GM21717 (cell line): ENCODE measurements at regions not wholly inside any gene's neighbourhood (a gene's known extent, or its start where the extent isn't known, plus 50 kb on each side); places are given as distances from the start of the nearest gene placed in this dataset.
"Not testable (repeated sequence)": the region's sequence is repeated elsewhere in the genome, so short reads cannot be mapped to it uniquely, and the experiment has no call there.

ENCODE experiments used
- ATAC-seq: cut with Tn5 transposase; IDR thresholded peaks from one replicate; pipeline ENCODE4 v1.9.1; 2021; ENCODE audit warnings: mild to moderate bottlenecking, moderate library complexity; ENCODE audit not compliant: unreplicated experiment

DNA sequence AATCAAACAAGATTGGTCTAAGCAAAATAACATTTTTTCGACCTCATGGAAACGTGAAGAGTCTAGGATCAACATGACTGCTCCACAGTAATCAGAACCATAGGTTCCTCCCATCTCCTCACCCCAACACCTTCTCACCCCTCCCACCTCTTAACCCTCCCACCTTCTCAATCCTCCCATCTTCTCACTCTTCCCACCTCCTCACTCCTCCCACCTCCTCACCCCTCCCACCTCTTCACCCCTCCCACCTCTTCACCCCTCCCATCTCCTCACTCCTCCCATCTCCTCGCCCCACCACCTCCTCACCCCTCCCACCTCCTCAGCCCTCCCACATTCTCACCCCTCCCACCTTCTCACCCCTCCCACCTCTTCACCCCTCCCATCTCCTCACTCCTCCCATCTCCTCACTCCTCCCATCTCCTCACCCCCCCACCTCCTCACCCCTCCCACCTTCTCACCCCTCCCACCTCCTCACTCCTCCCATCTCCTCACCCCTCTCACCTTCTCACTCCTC lies 567.4 kb downstream of the C6orf118 start:
- no peak for ATAC-seq

DNA sequence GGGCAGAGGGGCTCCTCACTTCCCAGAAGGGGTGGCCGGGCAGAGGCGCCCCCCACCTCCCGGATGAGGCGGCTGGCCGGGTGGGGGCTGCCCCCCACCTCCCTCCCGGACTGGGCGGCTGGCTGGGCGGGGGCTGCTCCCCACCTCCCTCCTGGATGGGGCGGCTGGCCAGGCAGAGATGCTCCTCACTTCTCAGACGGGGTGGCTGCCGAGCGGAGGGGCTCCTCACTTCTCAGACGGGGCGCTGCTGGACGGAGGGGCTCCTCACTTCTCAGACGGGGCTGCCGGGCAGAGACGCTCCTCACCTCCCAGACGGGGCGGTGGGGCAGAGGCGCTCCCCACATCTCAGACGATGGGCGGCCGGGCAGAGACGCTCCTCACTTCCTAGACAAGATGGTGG lies 573.3 kb downstream of the C6orf118 start:
- ATAC-seq, result not testable (repeated sequence)

DNA sequence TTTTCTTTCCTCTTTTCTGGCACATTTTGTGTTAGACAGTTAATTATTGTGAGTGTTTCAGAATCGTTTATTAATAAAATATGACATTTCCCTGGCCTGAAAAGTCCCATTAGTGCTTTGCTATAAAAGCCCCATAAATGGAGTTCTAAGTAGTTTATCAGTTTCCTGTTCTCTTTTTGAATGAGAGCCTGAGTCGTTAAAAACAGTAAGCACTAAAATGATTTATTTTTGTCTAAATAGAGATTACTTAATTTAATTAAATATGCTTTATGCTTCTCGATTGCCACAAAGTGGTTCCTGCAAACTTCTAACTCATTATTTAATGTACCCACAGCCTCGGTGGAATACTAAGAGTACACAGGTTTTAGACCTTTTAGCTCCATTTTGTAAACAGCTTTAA lies 577.9 kb downstream of the C6orf118 start:
- no peak for ATAC-seq

DNA sequence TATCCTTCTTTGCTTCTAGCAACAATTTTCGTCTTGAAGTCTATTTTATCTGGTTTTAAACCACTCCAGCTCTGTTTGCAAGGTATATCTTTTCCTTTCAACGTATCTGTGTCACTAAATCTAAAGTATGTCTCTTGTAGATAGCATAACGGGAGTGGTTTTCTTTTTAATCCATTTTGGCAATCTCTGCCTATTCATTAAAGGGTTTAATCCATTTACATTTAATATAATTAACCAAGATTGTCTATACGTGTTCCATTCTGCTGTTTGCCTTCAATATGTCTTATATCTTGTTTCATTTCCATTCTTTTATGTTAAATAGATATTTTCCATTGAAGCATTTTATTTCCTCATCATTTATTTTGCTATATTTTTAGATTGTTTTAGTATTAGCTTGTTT lies 587.9 kb downstream of the C6orf118 start:
- no peak for ATAC-seq

DNA sequence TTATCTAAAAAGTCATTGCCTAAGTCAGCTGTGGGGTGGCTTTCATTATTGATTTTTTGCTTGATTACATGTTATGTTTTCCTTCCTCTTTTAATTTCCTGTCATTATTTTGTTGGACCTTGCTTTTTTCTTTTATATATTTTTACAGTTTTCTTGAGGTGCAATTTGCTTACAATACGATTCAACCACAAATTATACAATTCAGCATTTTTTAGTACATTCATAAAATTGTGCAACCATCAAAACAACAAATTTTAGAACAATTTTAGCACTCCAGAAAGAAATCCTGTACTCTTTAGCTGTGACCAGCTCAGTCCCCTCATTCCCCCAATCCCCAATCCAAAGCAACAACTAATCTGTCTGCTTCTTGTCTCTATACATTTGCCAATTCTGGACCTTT lies 608.9 kb downstream of the C6orf118 start:
- ATAC-seq, result no peak

DNA sequence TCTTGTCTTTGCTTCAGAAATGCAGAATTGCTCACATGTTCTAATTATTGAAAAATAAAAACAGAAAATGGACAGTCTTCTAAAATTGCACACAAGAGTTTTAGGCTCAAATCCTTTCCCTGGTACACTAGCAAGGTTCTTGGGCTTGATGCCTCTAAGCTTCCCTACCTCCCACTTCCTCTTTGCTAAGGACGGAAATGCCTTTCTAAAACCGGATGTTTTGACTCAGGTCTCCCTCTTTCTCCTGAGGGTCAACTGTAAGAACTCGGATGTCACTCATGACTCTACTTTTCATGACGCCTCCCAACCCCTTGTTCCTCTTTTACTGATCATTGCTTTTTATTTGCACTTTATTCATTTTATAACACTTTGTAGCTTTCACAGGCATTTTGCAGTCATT lies 613.5 kb downstream of the C6orf118 start:
- no peak for ATAC-seq

DNA sequence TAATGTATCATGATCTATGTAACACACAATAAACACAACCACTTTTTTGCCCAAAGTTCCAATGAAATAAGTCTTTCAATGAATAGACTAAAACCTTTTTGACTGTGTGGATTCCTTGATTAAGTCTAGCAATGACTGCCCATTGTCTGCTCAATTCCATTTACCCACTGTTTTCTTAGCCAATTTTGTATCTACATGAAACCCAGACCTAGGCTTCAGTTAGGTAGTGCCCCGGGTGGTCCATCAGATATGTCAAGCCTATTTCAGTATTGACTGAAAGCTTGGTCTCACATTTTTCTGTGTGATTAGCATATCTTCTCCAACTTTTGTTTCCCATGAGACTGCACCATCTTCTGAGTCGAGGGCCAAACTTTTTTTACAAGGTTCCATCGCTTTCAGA lies 615.0 kb downstream of the C6orf118 start:
- ATAC-seq, result no peak

DNA sequence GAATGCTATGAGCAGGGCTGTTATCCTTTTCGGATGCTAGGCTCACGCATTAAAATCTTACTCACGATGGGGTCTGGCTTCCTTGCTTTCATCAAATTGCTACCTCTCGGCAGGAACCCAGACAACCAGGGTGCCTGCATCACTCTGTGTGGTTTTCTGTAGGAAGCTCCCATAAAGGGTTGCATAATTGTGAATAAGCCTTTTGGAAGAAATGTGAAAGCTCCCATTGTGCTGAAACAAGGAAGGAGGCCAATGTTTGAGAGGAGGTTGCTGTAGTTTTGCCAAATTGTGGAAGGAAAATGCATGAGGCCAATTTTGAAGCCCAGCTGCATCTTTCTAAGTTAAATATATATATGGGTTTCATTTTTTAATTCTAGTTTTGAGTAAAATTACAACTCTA lies 615.5 kb downstream of the C6orf118 start:
- ATAC-seq, result no peak

DNA sequence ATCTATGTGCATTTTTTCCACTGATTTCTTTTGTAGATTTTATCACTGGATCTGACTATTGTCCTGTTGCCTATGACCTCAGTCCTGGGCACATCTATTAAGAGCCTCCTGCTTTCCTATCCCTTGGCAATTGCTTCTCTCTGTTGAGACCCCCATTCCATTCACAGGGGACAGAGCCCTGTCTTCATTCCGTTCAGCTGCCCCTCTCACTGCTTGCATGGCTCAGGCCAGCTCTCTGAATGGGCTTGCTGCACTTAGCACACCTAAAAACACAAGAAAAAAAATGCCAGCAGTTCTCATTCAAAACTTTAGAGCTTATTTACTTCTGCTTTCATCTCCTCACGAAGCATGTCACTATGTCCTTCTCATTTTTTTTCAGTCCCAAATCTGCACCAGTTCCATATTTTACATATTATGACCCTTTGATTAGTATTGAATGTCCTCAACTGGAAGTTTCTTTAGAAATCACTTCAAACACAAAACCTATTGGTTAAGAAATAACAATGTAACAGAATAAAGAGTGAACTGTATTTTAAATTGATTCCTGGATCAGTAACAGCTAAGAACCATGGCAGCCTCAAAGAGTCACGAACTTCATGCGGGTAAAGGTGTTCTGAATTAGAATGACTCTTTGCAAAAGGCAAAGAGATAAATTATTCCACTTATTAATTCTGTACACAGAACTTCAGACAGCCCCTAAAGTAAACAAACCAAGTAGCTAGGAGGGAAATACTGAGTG lies 616.5 kb downstream of the C6orf118 start:
- no peak for ATAC-seq

DNA sequence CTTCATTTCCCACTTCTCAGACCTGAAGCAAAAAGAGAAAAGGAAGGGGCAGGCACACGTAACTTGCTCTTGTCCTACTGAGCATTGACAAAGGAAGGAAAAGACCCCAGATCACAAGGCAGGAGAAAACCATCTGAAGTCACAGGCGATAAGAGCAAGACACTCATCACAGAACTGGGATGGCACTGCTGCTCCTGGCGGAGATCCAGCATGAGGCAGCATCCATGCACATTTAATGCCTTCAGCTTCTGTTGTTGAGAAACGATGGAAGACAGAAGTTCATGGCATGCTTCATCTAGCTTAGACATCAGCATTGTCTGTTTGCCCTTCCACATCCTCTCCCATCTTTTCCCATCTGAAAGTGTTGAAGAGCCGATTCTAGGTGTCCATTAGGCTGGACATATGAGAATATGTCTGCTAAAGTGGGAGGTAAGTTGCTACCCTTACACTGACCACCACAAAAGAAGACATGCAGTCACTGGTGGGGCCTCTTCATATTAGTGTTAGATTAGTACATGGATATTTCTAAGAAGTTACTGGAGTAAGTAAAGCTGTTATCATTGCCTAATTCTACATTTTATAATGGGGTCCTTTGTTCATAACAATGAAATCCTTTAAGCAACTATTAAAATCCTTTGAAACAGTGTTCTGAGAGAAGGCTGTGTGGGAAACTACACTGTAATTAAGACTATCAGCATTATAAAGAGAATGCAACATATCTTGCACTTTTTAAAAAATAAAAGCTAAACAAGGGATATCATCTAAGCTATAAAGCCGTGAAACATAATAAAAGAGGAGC lies 618.5 kb downstream of the C6orf118 start:
- ATAC-seq, result no peak

DNA sequence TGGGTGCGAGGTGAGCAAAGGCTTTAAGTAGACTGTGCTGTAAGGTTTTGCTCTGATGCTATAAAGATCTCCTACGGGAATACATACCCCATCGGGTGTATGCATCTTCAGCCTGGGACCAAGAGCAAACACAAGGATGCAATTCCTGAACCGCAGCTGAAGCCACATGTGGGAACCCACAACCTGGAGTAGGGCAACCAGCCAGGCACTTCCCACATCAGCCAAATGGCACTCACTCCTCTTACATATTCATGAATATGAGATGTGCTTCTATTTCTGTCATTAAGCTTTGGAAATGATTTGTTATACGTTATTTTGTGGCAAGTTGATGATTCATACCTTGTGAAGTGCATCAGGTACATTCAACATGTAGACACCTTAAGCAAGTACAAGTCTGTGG lies 619.2 kb downstream of the C6orf118 start:
- no peak for ATAC-seq

DNA sequence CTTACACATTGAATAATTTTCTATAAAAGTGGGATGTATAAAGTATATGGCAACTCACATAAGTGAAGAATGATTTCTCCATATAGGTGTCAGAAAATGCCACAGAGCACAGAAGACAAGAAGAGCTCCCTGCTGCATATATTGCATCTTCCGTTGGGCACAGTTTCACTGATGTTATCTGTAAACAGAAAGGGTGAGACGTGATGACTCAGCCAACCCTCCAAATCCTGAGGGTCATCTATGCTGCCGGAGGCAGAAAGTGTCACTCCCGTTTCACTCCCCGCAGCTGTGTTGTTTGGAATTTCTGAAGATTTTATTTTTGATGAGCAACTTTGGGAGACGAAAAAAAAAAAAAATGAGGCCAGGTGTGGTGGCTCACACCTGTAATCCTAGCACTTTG lies 644.1 kb downstream of the C6orf118 start:
- no peak for ATAC-seq

DNA sequence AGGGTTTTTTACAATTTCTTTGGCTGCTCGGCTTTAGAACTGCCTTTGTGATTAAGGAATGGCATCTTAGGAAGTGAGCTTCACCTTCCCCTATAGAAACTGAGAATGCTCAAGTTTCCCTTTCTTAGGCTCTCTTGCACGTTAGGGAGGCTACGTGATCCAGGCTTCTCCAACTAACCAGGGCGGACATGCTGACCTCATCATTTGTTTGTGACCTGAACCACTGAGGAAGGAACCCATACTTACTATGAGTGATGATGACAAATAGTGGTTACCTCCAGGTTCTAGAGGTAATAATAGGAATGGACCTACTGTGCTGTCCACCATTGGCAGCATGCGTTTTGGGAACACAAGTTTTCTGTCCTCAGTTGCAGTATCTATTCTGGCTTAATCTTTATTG lies 645.8 kb downstream of the C6orf118 start:
- no peak for ATAC-seq

DNA sequence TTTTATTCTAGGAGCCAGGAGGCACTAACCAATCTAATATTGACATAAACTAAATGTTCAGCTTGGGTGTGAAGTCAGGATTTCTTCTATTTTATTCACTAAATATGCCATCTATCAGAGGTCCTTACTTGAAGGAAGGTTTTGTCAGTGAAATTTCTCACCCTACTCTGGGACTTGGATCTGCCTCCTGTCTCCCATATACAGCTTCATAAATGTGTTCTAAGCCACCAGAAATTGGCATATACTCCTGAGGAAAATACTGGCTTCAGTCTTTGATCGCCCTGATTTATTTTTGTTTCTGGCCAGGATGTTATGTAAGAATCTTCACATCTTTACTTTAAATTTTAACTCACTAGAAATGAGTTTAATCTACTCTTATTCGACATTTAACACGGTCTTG lies 647.7 kb downstream of the C6orf118 start:
- ATAC-seq, result no peak

DNA sequence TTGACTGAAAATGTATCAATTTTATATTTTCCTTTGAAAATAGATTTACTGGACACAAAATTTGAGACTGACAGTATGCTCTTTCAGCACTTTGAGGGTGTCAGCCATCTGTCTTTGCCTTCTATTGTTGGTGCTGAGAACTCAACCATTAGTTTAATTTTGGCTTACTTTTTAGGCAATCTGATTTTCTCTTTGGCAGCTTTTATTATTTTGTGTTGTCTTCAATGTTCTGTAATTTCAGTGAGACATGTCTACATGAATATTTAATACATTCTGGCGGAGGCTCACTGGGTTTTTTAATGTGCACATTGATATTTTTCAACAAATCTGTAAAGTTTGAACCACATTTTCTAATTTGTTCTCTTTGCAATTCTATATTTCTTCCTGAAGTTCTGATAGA lies 648.6 kb downstream of the C6orf118 start:
- no peak for ATAC-seq

DNA sequence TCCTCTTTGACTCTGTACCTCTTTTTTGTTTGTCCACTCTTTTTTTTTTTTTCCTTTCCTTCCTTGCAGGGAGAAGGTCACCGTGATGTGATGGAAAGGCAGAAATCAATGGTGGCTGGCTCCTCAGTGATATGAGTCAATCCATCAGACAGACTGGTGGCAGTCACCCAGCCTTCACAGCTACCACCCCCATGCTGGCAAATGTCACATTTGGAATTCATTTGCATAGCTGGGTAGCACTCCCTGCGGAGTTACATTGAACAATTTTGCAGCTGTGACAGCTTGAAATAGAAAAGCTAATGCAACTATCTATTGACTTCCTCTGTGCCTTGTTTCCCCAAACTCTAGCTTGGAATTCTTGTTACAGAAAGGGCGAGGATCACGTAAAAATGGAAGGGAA lies 668.4 kb downstream of the C6orf118 start:
- no peak for ATAC-seq

DNA sequence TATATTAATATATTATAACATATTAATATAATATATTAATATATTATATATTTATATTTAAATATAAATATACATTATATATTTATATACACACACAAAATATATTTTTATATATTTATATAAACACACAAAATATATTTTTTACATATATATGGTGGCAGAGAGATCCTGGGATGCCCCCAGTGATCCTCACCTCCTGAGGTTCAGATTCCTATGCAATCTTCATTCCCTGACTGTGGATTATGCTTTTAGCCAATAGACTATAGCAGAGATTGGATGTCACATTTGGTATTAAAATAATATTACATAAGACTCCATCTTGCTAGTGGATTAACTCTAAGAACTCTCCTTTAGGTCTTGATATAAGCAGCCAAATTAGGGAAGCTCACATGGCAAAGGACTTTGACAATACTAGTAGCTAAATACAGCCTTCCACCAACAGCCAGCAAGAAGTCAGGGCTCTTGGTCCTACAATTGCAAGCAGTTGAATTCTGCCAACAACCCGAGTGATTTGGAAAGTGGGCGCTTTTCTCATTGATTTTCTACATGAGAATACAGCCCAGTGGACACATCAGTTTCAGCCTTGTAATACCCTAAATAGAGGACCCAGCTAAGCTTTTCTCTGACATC lies 681.0 kb downstream of the C6orf118 start:
- no peak for ATAC-seq

DNA sequence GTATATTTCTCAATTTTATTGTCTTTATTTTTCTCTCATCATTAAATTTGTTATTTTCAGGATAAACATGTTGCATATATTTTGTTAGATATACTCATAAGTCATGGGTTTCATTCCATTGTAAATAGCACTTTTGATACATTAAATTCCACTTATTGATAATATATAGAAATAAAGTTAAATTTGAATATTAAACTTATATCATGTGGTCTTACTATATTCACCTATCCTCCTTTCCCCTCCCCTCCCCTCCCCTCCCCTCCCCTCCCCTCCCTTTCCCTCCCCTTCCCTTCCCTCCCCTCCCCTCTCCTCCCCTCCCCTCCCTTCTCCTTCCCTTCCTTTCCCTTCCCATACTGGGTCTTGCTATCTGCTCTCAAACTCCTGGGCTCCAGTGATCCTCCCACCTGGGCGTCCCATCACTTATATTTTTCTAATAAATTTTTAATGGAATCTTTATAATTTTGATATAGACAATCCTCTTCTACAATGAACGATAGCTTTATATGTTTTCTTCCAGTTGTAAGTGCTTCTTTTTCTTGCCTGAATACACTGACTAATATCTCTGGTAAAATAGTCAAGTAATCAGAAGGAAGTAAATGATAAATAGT lies 692.4 kb downstream of the C6orf118 start:
- no peak for ATAC-seq

DNA sequence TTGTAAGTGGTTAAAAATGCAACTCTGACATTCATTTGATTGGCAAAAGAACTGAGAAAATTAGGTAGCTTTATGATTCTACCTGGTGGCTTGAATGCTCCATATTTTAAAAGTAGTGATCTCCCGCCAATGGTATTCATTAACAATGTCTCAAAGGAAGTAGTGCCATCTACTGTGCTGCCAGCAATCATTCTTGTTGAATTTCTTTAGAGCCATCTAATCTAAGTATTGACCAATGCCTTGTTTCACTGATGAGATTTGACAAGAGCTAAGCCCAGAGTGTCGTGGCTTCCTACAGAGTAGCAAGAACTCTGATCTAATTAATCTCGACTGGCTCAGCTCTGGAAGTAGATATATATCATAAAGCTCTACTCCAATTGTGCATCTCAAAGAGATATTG lies 696.7 kb downstream of the C6orf118 start:
- ATAC-seq, result no peak

DNA sequence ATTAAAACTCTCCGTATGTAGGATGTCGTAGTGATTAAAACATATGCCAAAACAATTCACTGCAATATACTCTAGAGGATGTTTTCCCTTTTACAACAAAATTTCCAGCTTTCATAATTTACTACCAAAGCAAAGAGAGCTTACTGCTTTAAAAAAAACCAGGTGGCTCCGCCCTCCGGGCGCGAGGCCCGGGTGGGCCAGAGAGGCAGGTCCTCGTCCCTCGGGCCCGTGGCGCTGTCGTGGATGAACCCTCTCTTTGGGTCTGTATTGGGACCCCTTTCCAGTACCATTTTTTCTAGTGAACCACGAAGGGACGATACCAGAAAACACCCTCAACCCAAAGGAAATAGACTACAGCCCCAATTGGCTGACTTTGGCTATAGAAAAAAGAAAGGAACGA lies 698.5 kb downstream of the C6orf118 start:
- not testable (repeated sequence) for ATAC-seq

DNA sequence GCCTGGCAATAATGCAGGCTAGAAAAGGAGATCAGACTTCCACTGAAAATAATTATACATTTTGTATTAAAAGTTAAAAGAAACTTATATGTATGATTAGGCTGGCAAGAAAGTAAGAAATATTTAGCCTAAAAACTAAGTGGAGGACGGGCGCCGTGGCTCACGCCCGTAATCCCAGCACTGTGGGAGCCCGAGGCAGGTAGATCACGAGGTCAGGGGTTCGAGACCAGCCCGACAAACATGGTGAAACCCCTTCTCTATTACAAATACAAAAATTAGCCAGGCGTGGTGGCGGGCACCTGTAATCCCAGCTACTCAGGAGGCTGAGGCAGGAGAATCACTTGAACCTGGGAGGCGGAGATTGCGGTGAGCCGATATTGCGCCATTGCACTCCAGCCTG lies 707.0 kb downstream of the C6orf118 start:
- ATAC-seq, result not testable (repeated sequence)
